ENCODE measurements at regions not wholly inside any gene's neighbourhood (a gene's known extent, or its start where the extent isn't known, plus 50 kb on each side); places are given as distances from the start of the nearest gene placed in this dataset.

- Histone ChIP-seq H2BK5ac (ENCODE audit: insufficient read length, low read length) (no peak overlapping the region), H3K79me2 (ENCODE audit: insufficient read depth, low read length) (no peaks in the 10 kb centered on the region), H3K9me3 (ENCODE audit: control insufficient read depth, low read depth, low read length) (peaks cover 8% of the 10 kb centered on the region), H3K18ac (ENCODE audit: insufficient read length, low read depth, low read length) (no peak overlapping the region), H3K23ac (ENCODE audit: insufficient read length, low read depth, low read length) (no peak overlapping the region), H2BK12ac (ENCODE audit: insufficient read length, low read depth, low read length) (no peak overlapping the region), H4K8ac (replicated peaks; ENCODE audit: insufficient read length, low read depth, low read length) (no peak overlapping the region), H3K4me1 (ENCODE audit: insufficient read depth, low read length) (peaks cover 5% of the 10 kb centered on the region; the same call in 1 of the 2 replicates), H3K14ac (ENCODE audit: insufficient read depth, low read length) (no peak overlapping the region), H2BK15ac (ENCODE audit: low read depth, low read length) (no peak overlapping the region), H3K4ac (ENCODE audit: low read depth, low read length) (no peak overlapping the region; the same call in 1 of the 2 replicates), H3K4me2 (ENCODE audit: insufficient read depth, insufficient read length, low read length) (no peak overlapping the region), H3T11ph (ENCODE audit: low read length) (no peak overlapping the region), H4K5ac (ENCODE audit: insufficient read length, low read depth, low read length) (no peak overlapping the region), H3K79me1 (ENCODE audit: insufficient read depth, low read depth, low read length, poor library complexity, severe bottlenecking) (no peaks in the 10 kb centered on the region), H2AFZ (ENCODE audit: low read length) (no peak overlapping the region), H4K91ac (ENCODE audit: insufficient read length, low read depth, low read length) (no peak overlapping the region), H2BK20ac (ENCODE audit: low read depth, low read length, poor library complexity, severe bottlenecking) (no peak overlapping the region), H2AK5ac (ENCODE audit: insufficient read length, low read length) (no peak overlapping the region), H2BK120ac (ENCODE audit: low read depth, low read length, poor library complexity, severe bottlenecking) (no peak overlapping the region), H3K9ac (ENCODE audit: extremely low read depth, insufficient read length, low read length) (no peak overlapping the region), H4K20me1 (ENCODE audit: control insufficient read depth, insufficient read depth, insufficient read length) (no peaks in the 10 kb centered on the region), H3K56ac (ENCODE audit: insufficient read length, low read depth, low read length) (no peak overlapping the region), H3K27me3 (ENCODE audit: insufficient read depth, low read length) (no peaks in the 10 kb centered on the region), H3K23me2 (ENCODE audit: insufficient read length, low read depth, low read length, poor library complexity, severe bottlenecking) (no peaks in the 10 kb centered on the region), H3K27ac (ENCODE audit: insufficient read length, low read depth, low read length) (peak overlapping the region; percentile 5)
- H3K4me3 Mint-ChIP-seq, result no peak overlapping the region
- H3K4me1 Mint-ChIP-seq, result peaks cover 25 to 29% of the 10 kb centered on the region in 2 experiments
- peaks cover 49 to 56% (median 54%) of the 10 kb centered on the region in 3 experiments for H3K36me3 Mint-ChIP-seq (ENCODE audit: insufficient read depth in 1 of 3, low read depth in 3 of 3)
- TF ChIP-seq CTCF (conservative IDR thresholded peaks at IDR 0.05), result no peak
- peak overlapping the region; percentile 1 to 5 (median 5); a peak in 3 of 7 replicates for H3K27ac Mint-ChIP-seq
- peaks cover 27 to 46% of the 10 kb centered on the region in 2 experiments for H3K9me3 Mint-ChIP-seq
- no peak for DNase-seq
- no CpG with 5 or more reads among the region's 2 CpGs for WGBS (ENCODE audit: extremely low coverage, insufficient read length, low lambda C conversion rate)
- H3K27me3 Mint-ChIP-seq (ENCODE audit: low read depth), result no peaks in the 10 kb centered on the region
Observed at GRCh38 chr10:53491774-53492173, 719.2 kb upstream of the MBL2 start.
